GM13977 (cell line): ENCODE measurements at regions not wholly inside any gene's neighbourhood (a gene's known extent, or its start where the extent isn't known, plus 50 kb on each side); places are given as distances from the start of the nearest gene placed in this dataset.

Source experiments
- DNase-seq: peaks from one replicate; pipeline ENCODE4 v3.0.0; 2012; ENCODE audit warnings: low spot score
- CTCF ChIP-seq: IDR thresholded peaks from 2 replicates; pipeline ENCODE4 v1.5.1; 2012; ENCODE audit warnings: mild to moderate bottlenecking, control low read depth; ENCODE audit not compliant: insufficient read depth; ENCODE audit errors: extremely low read depth, missing control alignments
- in situ Hi-C: fragments of 300-500 bp; cut with MboI; formaldehyde crosslinking; loops from one replicate; pipeline ENCODE4 v1.12.0; 2022; ENCODE audit warnings: low sequenced_read_pairs, low pct_unique_long_range_greater_than_20kb, mixed read lengths, inconsistent platforms; ENCODE audit not compliant: unreplicated experiment

- TF ChIP-seq CTCF: no peak
- in situ Hi-C loops: no loop called here
Observed at GRCh38 chr12:42807251-42807650, 217.7 kb upstream of the PRICKLE1 start.

GRCh38 chr12:42804928-42805327 lies 215.4 kb upstream of the PRICKLE1 start:
- in situ Hi-C loops: no loop called here
- TF ChIP-seq CTCF: no peak
- DNase-seq: no peak

More at GRCh38 chr12:42807251-42807650, 217.7 kb upstream of the PRICKLE1 start:
- no peak for DNase-seq

GRCh38 chr12:42802785-42803189 lies 213.2 kb upstream of the PRICKLE1 start:
- DNase-seq: no peak
- no peak for TF ChIP-seq CTCF
- in situ Hi-C loops: no loop called here

- DNase-seq: no peak
- in situ Hi-C loops: no loop called here
- TF ChIP-seq CTCF: no peak
Observed at GRCh38 chr12:42801271-42801670, 211.7 kb upstream of the PRICKLE1 start.

- in situ Hi-C loops: no loop called here
- no peak for DNase-seq
- no peak for TF ChIP-seq CTCF
Observed at GRCh38 chr12:42799966-42800365, 210.4 kb upstream of the PRICKLE1 start.

- TF ChIP-seq CTCF: no peak
- in situ Hi-C loops: no loop called here
- no peak for DNase-seq
Observed at GRCh38 chr12:42798811-42799438, 209.4 kb upstream of the PRICKLE1 start.
